DND-41 (cell line): ENCODE measurements at regions not wholly inside any gene's neighbourhood (a gene's known extent, or its start where the extent isn't known, plus 50 kb on each side); places are given as distances from the start of the nearest gene placed in this dataset.

Experiments used
- ATAC-seq: fragments of 200-7000 bp; cut with Tn5 transposase; 3 replicates; pipeline ENCODE4 v1.9.1; 2021; ENCODE audit warnings: low read depth; ENCODE audit not compliant: insufficient read depth
- DNase-seq: peaks from one replicate; pipeline ENCODE4 v3.0.0-alpha.2; 2020
- H2AFZ ChIP-seq: 2 replicates; pipeline ENCODE4 v1.6.0; 2012; ENCODE audit warnings: low read depth, low read length
- H3K27ac ChIP-seq: 2 replicates; pipeline ENCODE4 v1.5.1; 2012; ENCODE audit warnings: low read length, inconsistent platforms
- H3K27me3 ChIP-seq: fragments of 200-600 bp; sonication (generic); 2 replicates; pipeline ENCODE4 v1.6.0; 2012; ENCODE audit warnings: low read length, mild to moderate bottlenecking, inconsistent platforms; ENCODE audit not compliant: insufficient read depth, poor library complexity
- H3K36me3 ChIP-seq: 2 replicates; pipeline ENCODE4 v1.5.1; 2012; ENCODE audit warnings: low read length, inconsistent platforms; ENCODE audit not compliant: insufficient read depth
- H3K4me1 ChIP-seq: 2 replicates; pipeline ENCODE4 v1.5.1; 2012; ENCODE audit warnings: mild to moderate bottlenecking, low read length; ENCODE audit not compliant: insufficient read depth
- H3K4me2 ChIP-seq: 2 replicates; pipeline ENCODE4 v1.6.0; 2012; ENCODE audit warnings: mild to moderate bottlenecking, moderate library complexity, low read length, inconsistent platforms; ENCODE audit not compliant: insufficient read depth
- H3K4me3 ChIP-seq, 2 experiments: fragments of 200-600 bp in 1 of 2; shearing (Covaris generic) in 1 of 2; 2 replicates each; pipeline ENCODE4 v1.5.1; 2012 to 2016; ENCODE audit warnings: inconsistent platforms in 2 of 2, low read length in 2 of 2, mild to moderate bottlenecking in 2 of 2, low read depth in 1 of 2, moderate library complexity in 1 of 2
- H3K79me2 ChIP-seq: 2 replicates; pipeline ENCODE4 v1.6.0; 2012; ENCODE audit warnings: low read length, inconsistent platforms; ENCODE audit not compliant: insufficient read depth
- H3K9ac ChIP-seq: 2 replicates; pipeline ENCODE4 v1.6.0; 2012; ENCODE audit warnings: low read depth, mild to moderate bottlenecking, inconsistent platforms, low read length, moderate library complexity
- H3K9me3 ChIP-seq: 2 replicates; pipeline ENCODE4 v1.5.1; 2012; ENCODE audit warnings: low read length, moderate library complexity, mild to moderate bottlenecking, inconsistent platforms; ENCODE audit not compliant: insufficient read depth, severe bottlenecking
- H4K20me1 ChIP-seq: 2 replicates; pipeline ENCODE4 v1.6.0; 2012; ENCODE audit warnings: low read length; ENCODE audit not compliant: insufficient read depth
- EZH2 ChIP-seq: IDR thresholded peaks from 3 replicates; pipeline ENCODE4 v1.6.1; 2012; ENCODE audit warnings: borderline replicate concordance, low read depth, mild to moderate bottlenecking, moderate library complexity, low read length, inconsistent platforms; ENCODE audit not compliant: severe bottlenecking
- TF ChIP-seq, protein P1 (sequence below): IDR thresholded peaks from 2 replicates; pipeline ENCODE4 v1.5.1; 2012; ENCODE audit warnings: borderline replicate concordance, low read length, moderate library complexity, mild to moderate bottlenecking; ENCODE audit not compliant: poor library complexity, severe bottlenecking; ENCODE audit errors: extremely low read depth

DNA sequence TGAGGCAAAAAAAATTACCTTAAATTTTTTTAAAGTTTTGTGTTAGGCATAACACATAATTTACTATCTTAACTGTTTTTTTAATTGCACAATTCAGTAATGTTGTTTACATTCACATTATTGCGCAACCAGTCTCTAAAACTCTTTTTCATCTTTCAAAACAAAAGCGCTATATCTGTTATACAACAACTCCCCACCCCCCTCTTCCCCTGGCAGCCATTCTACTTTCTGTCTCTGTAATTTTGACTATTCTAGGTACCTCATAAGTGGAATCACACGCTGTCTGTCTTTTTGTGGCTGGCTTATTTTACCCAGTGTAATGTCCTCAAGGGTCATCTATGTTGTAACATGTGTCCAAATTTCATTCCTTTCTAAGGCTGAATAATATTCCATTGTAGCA lies 241.5 kb upstream of the DMRT1 start:
- Histone ChIP-seq H4K20me1 (no peaks in the 10 kb centered on the region), H3K27ac (no peak overlapping the region), H3K4me2 (no peak overlapping the region), H3K79me2 (no peaks in the 10 kb centered on the region), H3K27me3 (no peaks in the 10 kb centered on the region), H3K9me3 (no peaks in the 10 kb centered on the region), H3K4me1 (no peaks in the 10 kb centered on the region), H3K4me3 (no peak overlapping the region), H3K36me3 (no peaks in the 10 kb centered on the region), H2AFZ (no peak overlapping the region), H3K9ac (no peak overlapping the region)
- ATAC-seq = no peak
- DNase-seq = no peak
- no peak for TF ChIP-seq EZH2
- TF ChIP-seq, protein P1, sequence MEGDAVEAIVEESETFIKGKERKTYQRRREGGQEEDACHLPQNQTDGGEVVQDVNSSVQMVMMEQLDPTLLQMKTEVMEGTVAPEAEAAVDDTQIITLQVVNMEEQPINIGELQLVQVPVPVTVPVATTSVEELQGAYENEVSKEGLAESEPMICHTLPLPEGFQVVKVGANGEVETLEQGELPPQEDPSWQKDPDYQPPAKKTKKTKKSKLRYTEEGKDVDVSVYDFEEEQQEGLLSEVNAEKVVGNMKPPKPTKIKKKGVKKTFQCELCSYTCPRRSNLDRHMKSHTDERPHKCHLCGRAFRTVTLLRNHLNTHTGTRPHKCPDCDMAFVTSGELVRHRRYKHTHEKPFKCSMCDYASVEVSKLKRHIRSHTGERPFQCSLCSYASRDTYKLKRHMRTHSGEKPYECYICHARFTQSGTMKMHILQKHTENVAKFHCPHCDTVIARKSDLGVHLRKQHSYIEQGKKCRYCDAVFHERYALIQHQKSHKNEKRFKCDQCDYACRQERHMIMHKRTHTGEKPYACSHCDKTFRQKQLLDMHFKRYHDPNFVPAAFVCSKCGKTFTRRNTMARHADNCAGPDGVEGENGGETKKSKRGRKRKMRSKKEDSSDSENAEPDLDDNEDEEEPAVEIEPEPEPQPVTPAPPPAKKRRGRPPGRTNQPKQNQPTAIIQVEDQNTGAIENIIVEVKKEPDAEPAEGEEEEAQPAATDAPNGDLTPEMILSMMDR = no peak

- DNase-seq (no peak), ATAC-seq (no peak)
- Histone ChIP-seq H3K27me3 (no peaks in the 10 kb centered on the region), H3K79me2 (no peaks in the 10 kb centered on the region), H3K4me3 (no peak overlapping the region), H3K9ac (no peak overlapping the region), H4K20me1 (no peaks in the 10 kb centered on the region), H3K4me2 (no peak overlapping the region), H3K27ac (no peak overlapping the region), H3K9me3 (no peaks in the 10 kb centered on the region), H2AFZ (no peak overlapping the region), H3K36me3 (no peaks in the 10 kb centered on the region), H3K4me1 (no peaks in the 10 kb centered on the region)
- TF ChIP-seq, protein P1 = no peak
- no peak for TF ChIP-seq EZH2
Observed at GRCh38 chr9:602716-603115, 238.8 kb upstream of the DMRT1 start.

- Histone ChIP-seq H3K27ac (no peak overlapping the region), H3K4me2 (no peak overlapping the region), H4K20me1 (no peaks in the 10 kb centered on the region), H3K9ac (no peak overlapping the region), H2AFZ (no peak overlapping the region), H3K36me3 (no peaks in the 10 kb centered on the region), H3K4me1 (no peaks in the 10 kb centered on the region), H3K79me2 (no peaks in the 10 kb centered on the region), H3K27me3 (no peaks in the 10 kb centered on the region), H3K4me3 (no peak overlapping the region), H3K9me3 (no peaks in the 10 kb centered on the region)
- no peak for TF ChIP-seq EZH2
- DNase-seq (no peak), ATAC-seq (no peak)
Observed at GRCh38 chr9:603126-603525, 238.4 kb upstream of the DMRT1 start.

DNA sequence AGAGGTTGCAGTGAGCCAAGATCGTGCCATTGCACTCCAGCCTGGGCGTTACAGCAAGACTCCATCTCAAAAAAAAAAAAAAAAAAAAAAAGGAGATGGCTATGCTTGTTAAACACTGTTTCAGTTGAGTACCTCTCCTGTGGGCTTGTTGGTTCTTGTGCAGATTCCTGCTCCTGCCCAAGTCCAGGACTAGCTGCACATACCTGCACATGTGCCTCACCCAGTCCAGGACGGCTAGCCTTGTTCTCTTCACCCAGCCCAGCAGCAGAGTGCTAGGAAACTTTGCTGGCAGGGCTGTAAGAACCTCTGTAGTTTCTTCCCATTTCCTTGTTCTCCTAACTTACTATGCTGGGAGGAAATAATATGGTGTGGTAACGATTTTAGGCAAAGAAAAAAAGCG lies 234.1 kb upstream of the DMRT1 start:
- TF ChIP-seq, protein P1 = no peak
- no peak for TF ChIP-seq EZH2
- ATAC-seq (no peak), DNase-seq (no peak)
- Histone ChIP-seq H3K9ac (no peak overlapping the region), H2AFZ (no peak overlapping the region), H3K4me1 (no peaks in the 10 kb centered on the region), H3K79me2 (no peaks in the 10 kb centered on the region), H3K27ac (no peak overlapping the region), H3K9me3 (no peaks in the 10 kb centered on the region), H4K20me1 (no peaks in the 10 kb centered on the region), H3K4me3 (no peak overlapping the region), H3K36me3 (no peaks in the 10 kb centered on the region), H3K27me3 (no peaks in the 10 kb centered on the region), H3K4me2 (no peak overlapping the region)
